Panc1 (cell line): ENCODE measurements at regions not wholly inside any gene's neighbourhood (a gene's known extent, or its start where the extent isn't known, plus 50 kb on each side); places are given as distances from the start of the nearest gene placed in this dataset.

Experiments used
- ATAC-seq: fragments of 200-7000 bp; cut with Tn5 transposase; 2 replicates; pipeline ENCODE4 v1.9.1; 2020; ENCODE audit warnings: mild to moderate bottlenecking, moderate library complexity
- BruUV-seq: library from RNA; stranded (reverse); fragments of 400-500 nt; replicated peaks from 2 replicates; lab custom pipeline; 2021; lab: Mats Ljungman, UMichigan
- CTCF ChIA-PET: fragments of 300-600 bp; sonication (Branson Sonifier 250); formaldehyde crosslinking; loops from one replicate; lab custom pipeline; 2022; ENCODE audit warnings: antibody characterized with exemption; lab: Charles Lee
- POLR2A ChIA-PET: fragments of 300-600 bp; sonication (Branson Sonifier 250); formaldehyde crosslinking; loops from one replicate; lab custom pipeline; 2022; ENCODE audit warnings: antibody characterized with exemption; lab: Charles Lee
- DNase-seq: peaks from one replicate; pipeline ENCODE4 v3.0.0-alpha.2; 2010; ENCODE audit warnings: low read depth, low spot score
- H3K27ac ChIP-seq: 2 replicates; pipeline ENCODE4 v1.5.1; 2011; ENCODE audit warnings: mild to moderate bottlenecking, low read length, inconsistent platforms
- H3K27me3 ChIP-seq: fragments of 200-500 bp; sonication (Bioruptor generic); 2 replicates; pipeline ENCODE4 v1.6.0; 2014; ENCODE audit warnings: low read length, inconsistent platforms; ENCODE audit not compliant: control insufficient read depth, insufficient read depth
- H3K36me3 ChIP-seq: fragments of 200-500 bp; sonication (Bioruptor generic); 2 replicates; pipeline ENCODE4 v1.5.1; 2014; ENCODE audit warnings: inconsistent platforms, mild to moderate bottlenecking, low read length, moderate library complexity; ENCODE audit not compliant: control insufficient read depth, insufficient read depth
- H3K4me1 ChIP-seq: 2 replicates; pipeline ENCODE4 v1.5.1; 2011; ENCODE audit warnings: inconsistent platforms, mild to moderate bottlenecking, low read length, moderate library complexity; ENCODE audit not compliant: control insufficient read depth, insufficient read depth
- H3K4me3 ChIP-seq, 2 experiments: 2 replicates each; pipeline ENCODE4 v1.5.1; 2011 to 2012; ENCODE audit warnings: low read depth in 2 of 2, low read length in 2 of 2, mild to moderate bottlenecking in 2 of 2, inconsistent platforms in 1 of 2, moderate library complexity in 1 of 2
- H3K9me3 ChIP-seq: fragments of 200-500 bp; sonication (Bioruptor generic); 2 replicates; pipeline ENCODE4 v1.5.1; 2014; ENCODE audit warnings: low read depth, mild to moderate bottlenecking, inconsistent platforms, low read length, moderate library complexity; ENCODE audit not compliant: control insufficient read depth, insufficient read depth
- POLR2AphosphoS5 ChIP-seq: IDR thresholded peaks from 2 replicates; pipeline ENCODE4 v1.6.1; 2012; ENCODE audit warnings: mild to moderate bottlenecking, low read depth, low read length, moderate library complexity
- REST ChIP-seq, 2 experiments: IDR thresholded peaks; 2 replicates each; pipeline ENCODE4 v1.6.1; 2011 to 2012; ENCODE audit warnings: low read depth in 2 of 2, control low read depth in 1 of 2, low read length in 1 of 2, mild to moderate bottlenecking in 1 of 2, moderate library complexity in 1 of 2; ENCODE audit not compliant: insufficient read depth in 1 of 2
- SIN3A ChIP-seq: IDR thresholded peaks from 2 replicates; pipeline ENCODE4 v1.6.1; 2012; ENCODE audit warnings: low read depth, mild to moderate bottlenecking, low read length, moderate library complexity, borderline replicate concordance; ENCODE audit not compliant: insufficient read depth
- TCF7L2 ChIP-seq: IDR thresholded peaks from 2 replicates; pipeline ENCODE4 v1.6.1; 2011; ENCODE audit warnings: mild to moderate bottlenecking, low read depth, low read length, inconsistent platforms
- in situ Hi-C: cut with HindIII; loops from 2 replicates; pipeline ENCODE4 v1.10.0; 2016; ENCODE audit warnings: low sequenced_read_pairs, low pct_unique_long_range_greater_than_20kb
- intact Hi-C: fragments of 100-400 bp; cut with micrococcal nuclease; formaldehyde crosslinking; loops from one replicate; pipeline ENCODE4 v1.10.0; 2022; ENCODE audit not compliant: unreplicated experiment
- TF ChIP-seq, protein P1 (sequence below): fragments of 450-650 bp; IDR thresholded peaks from 2 replicates; pipeline ENCODE4 v1.5.1; 2017; ENCODE audit warnings: mild to moderate bottlenecking

GRCh38 chr12:86724716-86725115 is 468.5 kb upstream of the MGAT4C start:
- in situ Hi-C loops (no loop called here), intact Hi-C loops (no loop called here)
- BruUV-seq = no TSS peak
- no peak overlapping the region for H3K27ac ChIP-seq
- ChIA-PET CTCF (no interaction called here), POLR2A (no interaction called here)
- no peak overlapping the region for H3K4me3 ChIP-seq
- no peaks in the 10 kb centered on the region for H3K27me3 ChIP-seq
- DNase-seq (no peak), ATAC-seq (no peak)
- no peaks in the 10 kb centered on the region for H3K36me3 ChIP-seq
- TF ChIP-seq SIN3A (no peak), POLR2AphosphoS5 (no peak), REST (IDR thresholded peaks at IDR 0.05; ENCODE audit: insufficient read depth in 1 of 2, low read depth in 2 of 2, low read length in 1 of 2) (no peak), TCF7L2 (no peak)
- TF ChIP-seq, protein P1, sequence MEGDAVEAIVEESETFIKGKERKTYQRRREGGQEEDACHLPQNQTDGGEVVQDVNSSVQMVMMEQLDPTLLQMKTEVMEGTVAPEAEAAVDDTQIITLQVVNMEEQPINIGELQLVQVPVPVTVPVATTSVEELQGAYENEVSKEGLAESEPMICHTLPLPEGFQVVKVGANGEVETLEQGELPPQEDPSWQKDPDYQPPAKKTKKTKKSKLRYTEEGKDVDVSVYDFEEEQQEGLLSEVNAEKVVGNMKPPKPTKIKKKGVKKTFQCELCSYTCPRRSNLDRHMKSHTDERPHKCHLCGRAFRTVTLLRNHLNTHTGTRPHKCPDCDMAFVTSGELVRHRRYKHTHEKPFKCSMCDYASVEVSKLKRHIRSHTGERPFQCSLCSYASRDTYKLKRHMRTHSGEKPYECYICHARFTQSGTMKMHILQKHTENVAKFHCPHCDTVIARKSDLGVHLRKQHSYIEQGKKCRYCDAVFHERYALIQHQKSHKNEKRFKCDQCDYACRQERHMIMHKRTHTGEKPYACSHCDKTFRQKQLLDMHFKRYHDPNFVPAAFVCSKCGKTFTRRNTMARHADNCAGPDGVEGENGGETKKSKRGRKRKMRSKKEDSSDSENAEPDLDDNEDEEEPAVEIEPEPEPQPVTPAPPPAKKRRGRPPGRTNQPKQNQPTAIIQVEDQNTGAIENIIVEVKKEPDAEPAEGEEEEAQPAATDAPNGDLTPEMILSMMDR = no peak
- no peaks in the 10 kb centered on the region; the same call in 1 of the 2 replicates for H3K4me1 ChIP-seq
- H3K9me3 ChIP-seq = no peaks in the 10 kb centered on the region

GRCh38 chr12:86723326-86723725 is 467.1 kb upstream of the MGAT4C start:
- ATAC-seq = no peak

More at GRCh38 chr12:86723326-86723725, 467.1 kb upstream of the MGAT4C start:
- in situ Hi-C loops (no loop called here), intact Hi-C loops (no loop called here)
- TF ChIP-seq POLR2AphosphoS5 = no peak
- TF ChIP-seq, protein P1 = no peak
- TF ChIP-seq SIN3A = no peak
- no peak for TF ChIP-seq TCF7L2
- no peak for TF ChIP-seq REST (IDR thresholded peaks at IDR 0.05; ENCODE audit: insufficient read depth in 1 of 2, low read depth in 2 of 2, low read length in 1 of 2)
- Histone ChIP-seq H3K27ac (no peak overlapping the region), H3K36me3 (no peaks in the 10 kb centered on the region), H3K9me3 (no peaks in the 10 kb centered on the region), H3K27me3 (no peaks in the 10 kb centered on the region), H3K4me1 (no peaks in the 10 kb centered on the region; the same call in 1 of the 2 replicates), H3K4me3 (no peak overlapping the region)
- ChIA-PET POLR2A (no interaction called here), CTCF (no interaction called here)
- BruUV-seq = no TSS peak
- DNase-seq = no peak
